ENCODE measurements at regions not wholly inside any gene's neighbourhood (a gene's known extent, or its start where the extent isn't known, plus 50 kb on each side); places are given as distances from the start of the nearest gene placed in this dataset.

DNA sequence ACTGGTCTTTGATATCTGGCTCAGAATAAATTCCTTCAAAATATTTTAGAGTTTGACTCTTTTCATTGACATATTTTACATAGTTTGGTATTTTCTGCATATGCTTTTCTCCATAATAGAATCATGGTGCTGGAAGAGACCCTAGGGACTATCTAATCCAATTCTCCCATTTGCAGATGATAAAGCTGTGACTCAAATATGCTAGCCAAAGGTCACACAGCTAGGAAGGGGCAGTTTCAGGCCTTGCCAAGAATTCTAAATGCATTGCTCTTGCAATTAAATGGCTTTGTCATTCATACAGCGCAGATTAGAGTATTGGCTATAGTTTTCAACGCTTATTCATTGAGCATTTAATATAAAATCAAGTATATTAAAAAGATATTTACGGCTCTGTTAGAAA, 374.1 kb upstream of the RASGEF1B start:
- no peak for TF ChIP-seq SP1 (IDR thresholded peaks at IDR 0.05)
- TF ChIP-seq HDGF (IDR thresholded peaks at IDR 0.05; ENCODE audit: borderline replicate concordance): no peak
- no peak for TF ChIP-seq FOXM1 (IDR thresholded peaks at IDR 0.05; ENCODE audit: borderline replicate concordance)
- TF ChIP-seq, protein P1, sequence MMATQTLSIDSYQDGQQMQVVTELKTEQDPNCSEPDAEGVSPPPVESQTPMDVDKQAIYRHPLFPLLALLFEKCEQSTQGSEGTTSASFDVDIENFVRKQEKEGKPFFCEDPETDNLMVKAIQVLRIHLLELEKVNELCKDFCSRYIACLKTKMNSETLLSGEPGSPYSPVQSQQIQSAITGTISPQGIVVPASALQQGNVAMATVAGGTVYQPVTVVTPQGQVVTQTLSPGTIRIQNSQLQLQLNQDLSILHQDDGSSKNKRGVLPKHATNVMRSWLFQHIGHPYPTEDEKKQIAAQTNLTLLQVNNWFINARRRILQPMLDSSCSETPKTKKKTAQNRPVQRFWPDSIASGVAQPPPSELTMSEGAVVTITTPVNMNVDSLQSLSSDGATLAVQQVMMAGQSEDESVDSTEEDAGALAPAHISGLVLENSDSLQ (IDR thresholded peaks at IDR 0.05): no peak
- TF ChIP-seq SUZ12 (IDR thresholded peaks at IDR 0.05): no peak
- TF ChIP-seq LEF1 (IDR thresholded peaks at IDR 0.05; ENCODE audit: borderline replicate concordance): no peak
- TF ChIP-seq BHLHE40 (IDR thresholded peaks at IDR 0.05; ENCODE audit: borderline replicate concordance): no peak
- no peak for TF ChIP-seq TARDBP (IDR thresholded peaks at IDR 0.05)
- TF ChIP-seq ELF4 (IDR thresholded peaks at IDR 0.05): no peak
- no peak for TF ChIP-seq ZNF384 (IDR thresholded peaks at IDR 0.05)
- TF ChIP-seq NFRKB (IDR thresholded peaks at IDR 0.05): no peak
- no peak for TF ChIP-seq ARNT (IDR thresholded peaks at IDR 0.05)

Data from HEK293T (cell line).